Activated CD8-positive, alpha-beta T cell treated with anti-CD3 and anti-CD28 coated beads for 36 hours (primary cell): ENCODE measurements at regions not wholly inside any gene's neighbourhood (a gene's known extent, or its start where the extent isn't known, plus 50 kb on each side); places are given as distances from the start of the nearest gene placed in this dataset.

Experiments used
- ATAC-seq: fragments of 200-7000 bp; cut with Tn5 transposase; one replicate; pipeline ENCODE4 v1.10.0; 2021; ENCODE audit warnings: mild to moderate bottlenecking, moderate library complexity
- CTCF ChIA-PET: fragments of 350-600 bp; sonication (Branson Sonifier 250); formaldehyde crosslinking; loops from one replicate; lab custom pipeline; 2021; ENCODE audit warnings: antibody characterized with exemption; lab: Charles Lee
- POLR2A ChIA-PET: fragments of 350-600 bp; sonication (Branson Sonifier 250); formaldehyde crosslinking; loops from one replicate; lab custom pipeline; 2021; ENCODE audit warnings: antibody characterized with exemption; lab: Charles Lee
- DNase-seq: peaks from one replicate; pipeline ENCODE4 v3.0.0-alpha.2; 2020
- H3K27ac Mint-ChIP-seq: one replicate; pipeline ENCODE4 v1.8.0; 2021; ENCODE audit warnings: mild to moderate bottlenecking, mixed read lengths
- H3K27me3 Mint-ChIP-seq: one replicate; pipeline ENCODE4 v1.8.0; 2021; ENCODE audit warnings: mixed read lengths
- H3K36me3 Mint-ChIP-seq: one replicate; pipeline ENCODE4 v1.8.0; 2021; ENCODE audit warnings: low read depth, mixed read lengths
- H3K4me1 Mint-ChIP-seq: one replicate; pipeline ENCODE4 v1.8.0; 2021; ENCODE audit warnings: low read depth, mixed read lengths
- H3K4me3 Mint-ChIP-seq: one replicate; pipeline ENCODE4 v1.8.0; 2021; ENCODE audit warnings: mild to moderate bottlenecking, moderate library complexity, mixed read lengths
- H3K9me3 Mint-ChIP-seq: one replicate; pipeline ENCODE4 v1.8.0; 2021; ENCODE audit warnings: mixed read lengths
- CTCF ChIP-seq: fragments of 200-600 bp; IDR thresholded peaks from one replicate; pipeline ENCODE4 v1.8.0; 2022; ENCODE audit warnings: antibody characterized with exemption, mild to moderate bottlenecking
- intact Hi-C: fragments of 100-400 bp; cut with micrococcal nuclease; formaldehyde crosslinking; loops from one replicate; pipeline ENCODE4 v1.10.0; 2022

GRCh38 chr4:14339715-14340114 is 662.6 kb upstream of the CPEB2 start:
- ChIA-PET POLR2A (no interaction called here), CTCF (no interaction called here)
- Mint-ChIP-seq H3K4me3 (no peak overlapping the region), H3K27ac (no peak overlapping the region), H3K36me3 (no peaks in the 10 kb centered on the region), H3K27me3 (no peaks in the 10 kb centered on the region), H3K9me3 (no peaks in the 10 kb centered on the region), H3K4me1 (peaks cover 2% of the 10 kb centered on the region)
- DNase-seq (no peak), ATAC-seq (no peak)
- intact Hi-C loops = no loop called here
- TF ChIP-seq CTCF = no peak

GRCh38 chr4:14340321-14340720 is 662.0 kb upstream of the CPEB2 start:
- no peak for TF ChIP-seq CTCF

GRCh38 chr4:14343961-14344360 is 658.3 kb upstream of the CPEB2 start:
- intact Hi-C loops = no loop called here
- H3K36me3 Mint-ChIP-seq = no peaks in the 10 kb centered on the region
- H3K4me1 Mint-ChIP-seq = no peaks in the 10 kb centered on the region
- no peaks in the 10 kb centered on the region for H3K9me3 Mint-ChIP-seq
- ATAC-seq (no peak), DNase-seq (no peak)
- CTCF ChIA-PET = no interaction called here
- POLR2A ChIA-PET = no interaction called here
- H3K27ac Mint-ChIP-seq = no peak overlapping the region
- no peak for TF ChIP-seq CTCF
- H3K4me3 Mint-ChIP-seq = no peak overlapping the region
- peaks cover 7% of the 10 kb centered on the region for H3K27me3 Mint-ChIP-seq

More at GRCh38 chr4:14340321-14340720, 662.0 kb upstream of the CPEB2 start:
- intact Hi-C loops = no loop called here
- H3K27me3 Mint-ChIP-seq = no peaks in the 10 kb centered on the region
- no peaks in the 10 kb centered on the region for H3K36me3 Mint-ChIP-seq
- ChIA-PET CTCF (no interaction called here), POLR2A (no interaction called here)
- H3K4me1 Mint-ChIP-seq = peaks cover 2% of the 10 kb centered on the region
- no peak overlapping the region for H3K4me3 Mint-ChIP-seq
- no peak for DNase-seq
- H3K9me3 Mint-ChIP-seq = no peaks in the 10 kb centered on the region
- ATAC-seq = no peak
- H3K27ac Mint-ChIP-seq = no peak overlapping the region

- H3K4me1 Mint-ChIP-seq = no peaks in the 10 kb centered on the region
- CTCF ChIA-PET = no interaction called here
- TF ChIP-seq CTCF = no peak
- peaks cover 7% of the 10 kb centered on the region for H3K27me3 Mint-ChIP-seq
- ATAC-seq = no peak
- intact Hi-C loops = no loop called here
- POLR2A ChIA-PET = no interaction called here
- no peak overlapping the region for H3K4me3 Mint-ChIP-seq
- no peaks in the 10 kb centered on the region for H3K36me3 Mint-ChIP-seq
- DNase-seq = no peak
- no peaks in the 10 kb centered on the region for H3K9me3 Mint-ChIP-seq
- H3K27ac Mint-ChIP-seq = no peak overlapping the region
These were observed 656.9 kb upstream of the CPEB2 start for GRCh38 chr4:14345356-14345775.

GRCh38 chr4:14347526-14347925 is 654.8 kb upstream of the CPEB2 start:
- no peak for DNase-seq
- no peak for TF ChIP-seq CTCF
- CTCF ChIA-PET = no interaction called here
- H3K27ac Mint-ChIP-seq = no peak overlapping the region
- no peaks in the 10 kb centered on the region for H3K9me3 Mint-ChIP-seq
- intact Hi-C loops = no loop called here
- H3K36me3 Mint-ChIP-seq = no peaks in the 10 kb centered on the region
- POLR2A ChIA-PET = interaction anchor here (0.6 kb wide), 1 partner anchor 244 kb away, joined by 3 read pairs; no protein-coding TSS in a partner anchor
- peaks cover 7% of the 10 kb centered on the region for H3K27me3 Mint-ChIP-seq
- H3K4me1 Mint-ChIP-seq = no peaks in the 10 kb centered on the region
- H3K4me3 Mint-ChIP-seq = no peak overlapping the region
- no peak for ATAC-seq
